T-helper 1 cell treated with Interleukin-12 subunit alpha and Interleukin-12 subunit beta and Interleukin-4 antibody, amounts not matched to agents 30 μg/mL and 1 μg/mL, for 36 hours (primary cell): ENCODE measurements at regions not wholly inside any gene's neighbourhood (a gene's known extent, or its start where the extent isn't known, plus 50 kb on each side); places are given as distances from the start of the nearest gene placed in this dataset.

Experiments
- H3K27ac Mint-ChIP-seq: one replicate; pipeline ENCODE4 v1.8.0; 2021; ENCODE audit warnings: mild to moderate bottlenecking, mixed read lengths
- H3K27me3 Mint-ChIP-seq: one replicate; pipeline ENCODE4 v1.8.0; 2021; ENCODE audit warnings: low read depth, mixed read lengths
- H3K36me3 Mint-ChIP-seq: one replicate; pipeline ENCODE4 v1.8.0; 2021; ENCODE audit warnings: low read depth, mixed read lengths
- H3K4me1 Mint-ChIP-seq: one replicate; pipeline ENCODE4 v1.8.0; 2021; ENCODE audit warnings: low read depth, mixed read lengths
- H3K4me3 Mint-ChIP-seq: one replicate; pipeline ENCODE4 v1.8.0; 2021; ENCODE audit warnings: mild to moderate bottlenecking, moderate library complexity, mixed read lengths
- H3K9me3 Mint-ChIP-seq: one replicate; pipeline ENCODE4 v1.8.0; 2021; ENCODE audit warnings: mixed read lengths

GRCh38 chr6:9523462-9523861 lies 891.4 kb downstream of the TFAP2A start:
- no peaks in the 10 kb centered on the region for H3K36me3 Mint-ChIP-seq
- no peak overlapping the region for H3K27ac Mint-ChIP-seq
- H3K4me1 Mint-ChIP-seq, result no peaks in the 10 kb centered on the region
- H3K4me3 Mint-ChIP-seq, result no peak overlapping the region
- no peaks in the 10 kb centered on the region for H3K27me3 Mint-ChIP-seq
- peaks cover 4% of the 10 kb centered on the region for H3K9me3 Mint-ChIP-seq

- Mint-ChIP-seq H3K27ac (no peak overlapping the region), H3K4me3 (no peak overlapping the region), H3K27me3 (no peaks in the 10 kb centered on the region), H3K4me1 (no peaks in the 10 kb centered on the region), H3K36me3 (no peaks in the 10 kb centered on the region), H3K9me3 (peaks cover 4% of the 10 kb centered on the region)
Measured at GRCh38 chr6:9522101-9522500, 892.8 kb downstream of the TFAP2A start.

GRCh38 chr6:9521152-9521530 lies 893.7 kb downstream of the TFAP2A start:
- no peaks in the 10 kb centered on the region for H3K4me1 Mint-ChIP-seq
- no peak overlapping the region for H3K4me3 Mint-ChIP-seq
- peaks cover 4% of the 10 kb centered on the region for H3K9me3 Mint-ChIP-seq
- no peak overlapping the region for H3K27ac Mint-ChIP-seq
- no peaks in the 10 kb centered on the region for H3K36me3 Mint-ChIP-seq
- no peaks in the 10 kb centered on the region for H3K27me3 Mint-ChIP-seq

GRCh38 chr6:9520417-9521151 lies 894.3 kb downstream of the TFAP2A start:
- H3K9me3 Mint-ChIP-seq, result peaks cover 4% of the 10 kb centered on the region
- no peaks in the 10 kb centered on the region for H3K27me3 Mint-ChIP-seq
- H3K36me3 Mint-ChIP-seq, result no peaks in the 10 kb centered on the region
- no peak overlapping the region for H3K4me3 Mint-ChIP-seq
- H3K4me1 Mint-ChIP-seq, result no peaks in the 10 kb centered on the region
- no peak overlapping the region for H3K27ac Mint-ChIP-seq

- Mint-ChIP-seq H3K27ac (no peak overlapping the region), H3K36me3 (no peaks in the 10 kb centered on the region), H3K27me3 (no peaks in the 10 kb centered on the region), H3K9me3 (peaks cover 11% of the 10 kb centered on the region), H3K4me1 (no peaks in the 10 kb centered on the region), H3K4me3 (no peak overlapping the region)
Measured at GRCh38 chr6:9518431-9518830, 896.4 kb downstream of the TFAP2A start.

- Mint-ChIP-seq H3K27me3 (no peaks in the 10 kb centered on the region), H3K4me1 (no peaks in the 10 kb centered on the region), H3K4me3 (no peak overlapping the region), H3K9me3 (peaks cover 6% of the 10 kb centered on the region), H3K36me3 (no peaks in the 10 kb centered on the region), H3K27ac (no peak overlapping the region)
Measured at GRCh38 chr6:9517806-9518205, 897.1 kb downstream of the TFAP2A start.

GRCh38 chr6:9515633-9516606 lies 899.0 kb downstream of the TFAP2A start:
- Mint-ChIP-seq H3K36me3 (no peaks in the 10 kb centered on the region), H3K27me3 (no peaks in the 10 kb centered on the region), H3K9me3 (peaks cover 6% of the 10 kb centered on the region), H3K4me3 (no peak overlapping the region), H3K27ac (no peak overlapping the region), H3K4me1 (no peaks in the 10 kb centered on the region)

GRCh38 chr6:9514146-9514545 lies 900.7 kb downstream of the TFAP2A start:
- no peaks in the 10 kb centered on the region for H3K4me1 Mint-ChIP-seq
- no peaks in the 10 kb centered on the region for H3K27me3 Mint-ChIP-seq
- H3K36me3 Mint-ChIP-seq, result no peaks in the 10 kb centered on the region
- no peak overlapping the region for H3K27ac Mint-ChIP-seq
- no peak overlapping the region for H3K4me3 Mint-ChIP-seq
- peaks cover 6% of the 10 kb centered on the region for H3K9me3 Mint-ChIP-seq

GRCh38 chr6:9511157-9511556 lies 903.7 kb downstream of the TFAP2A start:
- H3K27ac Mint-ChIP-seq, result no peak overlapping the region
- H3K27me3 Mint-ChIP-seq, result no peaks in the 10 kb centered on the region
- no peaks in the 10 kb centered on the region for H3K36me3 Mint-ChIP-seq
- H3K4me3 Mint-ChIP-seq, result no peak overlapping the region
- no peaks in the 10 kb centered on the region for H3K4me1 Mint-ChIP-seq
- H3K9me3 Mint-ChIP-seq, result peaks cover 11% of the 10 kb centered on the region

GRCh38 chr6:9507136-9507895 lies 907.6 kb downstream of the TFAP2A start:
- Mint-ChIP-seq H3K27me3 (no peaks in the 10 kb centered on the region), H3K9me3 (peaks cover 8% of the 10 kb centered on the region), H3K4me1 (no peaks in the 10 kb centered on the region), H3K4me3 (no peak overlapping the region), H3K36me3 (no peaks in the 10 kb centered on the region), H3K27ac (no peak overlapping the region)

- Mint-ChIP-seq H3K36me3 (no peaks in the 10 kb centered on the region), H3K9me3 (peaks cover 13% of the 10 kb centered on the region)
Measured at GRCh38 chr6:9504191-9504590, 910.7 kb downstream of the TFAP2A start.

GRCh38 chr6:9503111-9503761 lies 911.6 kb downstream of the TFAP2A start:
- peaks cover 14% of the 10 kb centered on the region for H3K9me3 Mint-ChIP-seq
- no peaks in the 10 kb centered on the region for H3K4me1 Mint-ChIP-seq
- no peaks in the 10 kb centered on the region for H3K27me3 Mint-ChIP-seq
- H3K27ac Mint-ChIP-seq, result no peak overlapping the region
- H3K36me3 Mint-ChIP-seq, result no peaks in the 10 kb centered on the region
- H3K4me3 Mint-ChIP-seq, result no peak overlapping the region

More at GRCh38 chr6:9504191-9504590, 910.7 kb downstream of the TFAP2A start:
- H3K4me3 Mint-ChIP-seq, result no peak overlapping the region
- H3K27ac Mint-ChIP-seq, result no peak overlapping the region
- H3K4me1 Mint-ChIP-seq, result no peaks in the 10 kb centered on the region
- H3K27me3 Mint-ChIP-seq, result no peaks in the 10 kb centered on the region

- Mint-ChIP-seq H3K27ac (no peak overlapping the region), H3K36me3 (no peaks in the 10 kb centered on the region), H3K27me3 (no peaks in the 10 kb centered on the region), H3K9me3 (peaks cover 19% of the 10 kb centered on the region), H3K4me1 (no peaks in the 10 kb centered on the region), H3K4me3 (no peak overlapping the region)
Measured at GRCh38 chr6:9499709-9500108, 915.2 kb downstream of the TFAP2A start.

GRCh38 chr6:9496837-9497236 lies 918.0 kb downstream of the TFAP2A start:
- H3K27me3 Mint-ChIP-seq, result no peaks in the 10 kb centered on the region
- peaks cover 20% of the 10 kb centered on the region for H3K9me3 Mint-ChIP-seq
- H3K4me1 Mint-ChIP-seq, result no peaks in the 10 kb centered on the region

More at GRCh38 chr6:9496837-9497236, 918.0 kb downstream of the TFAP2A start:
- Mint-ChIP-seq H3K4me3 (no peak overlapping the region), H3K36me3 (no peaks in the 10 kb centered on the region), H3K27ac (no peak overlapping the region)
